GM12872 (cell line): ENCODE measurements at regions not wholly inside any gene's neighbourhood (a gene's known extent, or its start where the extent isn't known, plus 50 kb on each side); places are given as distances from the start of the nearest gene placed in this dataset.

Experiments used
- CTCF ChIP-seq: IDR thresholded peaks from 3 replicates; pipeline ENCODE4 v1.5.1; 2011; ENCODE audit warnings: low read depth, mild to moderate bottlenecking, low read length, moderate library complexity; ENCODE audit not compliant: insufficient read depth

GRCh38 chr11:70569996-70570692, 171.8 kb downstream of the CTTN start:
- TF ChIP-seq CTCF, result no peak

- no peak for TF ChIP-seq CTCF
Measured at GRCh38 chr11:70570693-70571395, 172.5 kb downstream of the CTTN start.

- TF ChIP-seq CTCF, result no peak
Measured at GRCh38 chr11:70572974-70573260, 174.6 kb downstream of the CTTN start.

GRCh38 chr11:70573701-70574151, 175.4 kb downstream of the CTTN start:
- no peak for TF ChIP-seq CTCF

GRCh38 chr11:70574725-70575347, 176.5 kb downstream of the CTTN start:
- TF ChIP-seq CTCF, result no peak

- TF ChIP-seq CTCF, result no peak
Measured at GRCh38 chr11:70575396-70576060, 177.2 kb downstream of the CTTN start.

- TF ChIP-seq CTCF, result no peak
Measured at GRCh38 chr11:70577258-70577603, 178.9 kb downstream of the CTTN start.
